ENCODE measurements at regions not wholly inside any gene's neighbourhood (a gene's known extent, or its start where the extent isn't known, plus 50 kb on each side); places are given as distances from the start of the nearest gene placed in this dataset.

GRCh38 chr17:13885550-13885949 lies 183.8 kb upstream of the COX10 start:
- no peak for TF ChIP-seq CTCF (IDR thresholded peaks at IDR 0.05; ENCODE audit: insufficient read depth, low read depth, low read length)
- TF ChIP-seq EZH2 (IDR thresholded peaks at IDR 0.05; ENCODE audit: insufficient read depth, low read length): no peak
